ENCODE measurements at regions not wholly inside any gene's neighbourhood (a gene's known extent, or its start where the extent isn't known, plus 50 kb on each side); places are given as distances from the start of the nearest gene placed in this dataset.

- no peaks in the 10 kb centered on the region for H3K9me3 Mint-ChIP-seq
- H3K36me3 Mint-ChIP-seq = peaks cover 12% of the 10 kb centered on the region
- peaks cover 60% of the 10 kb centered on the region for H3K4me1 Mint-ChIP-seq
- ATAC-seq = no peak
- H3K27ac Mint-ChIP-seq = peak overlapping the region; percentile 87
- H3K4me3 Mint-ChIP-seq = peak overlapping the region; percentile 21
- DNase-seq (ENCODE audit: low spot score in 2 of 2) = no peak
Observed at GRCh38 chr17:419073-419735, 66.6 kb upstream of the RPH3AL start.

GRCh38 chr17:418421-418751 is 65.8 kb upstream of the RPH3AL start:
- Mint-ChIP-seq H3K36me3 (peaks cover 16% of the 10 kb centered on the region), H3K4me1 (peaks cover 64% of the 10 kb centered on the region), H3K9me3 (no peaks in the 10 kb centered on the region), H3K4me3 (peak overlapping the region; percentile 74), H3K27ac (peak overlapping the region; percentile 96)
- ATAC-seq (peak; percentile 77), DNase-seq (ENCODE audit: low spot score in 2 of 2) (no peak)

- Mint-ChIP-seq H3K27ac (peak overlapping the region; percentile 96), H3K4me3 (peak overlapping the region; percentile 74), H3K36me3 (peaks cover 16% of the 10 kb centered on the region), H3K9me3 (no peaks in the 10 kb centered on the region), H3K4me1 (peaks cover 67% of the 10 kb centered on the region)
- no peak for ATAC-seq
- DNase-seq (ENCODE audit: low spot score in 2 of 2) = no peak
Observed at GRCh38 chr17:417691-418420, 65.2 kb upstream of the RPH3AL start.

- H3K9me3 Mint-ChIP-seq = no peaks in the 10 kb centered on the region
- H3K4me1 Mint-ChIP-seq = peaks cover 80% of the 10 kb centered on the region
- peak overlapping the region; percentile 96 for H3K27ac Mint-ChIP-seq
- DNase-seq (ENCODE audit: low spot score in 2 of 2) (peak; percentile 32 to 84), ATAC-seq (peak; percentile 80)
- H3K36me3 Mint-ChIP-seq = peaks cover 17% of the 10 kb centered on the region
- H3K4me3 Mint-ChIP-seq = peak overlapping the region; percentile 74
Observed at GRCh38 chr17:416293-417206, 63.9 kb upstream of the RPH3AL start.

GRCh38 chr17:413706-414380 is 61.2 kb upstream of the RPH3AL start:
- peak overlapping the region; percentile 96 for H3K27ac Mint-ChIP-seq
- peak overlapping the region; percentile 74 for H3K4me3 Mint-ChIP-seq
- peaks cover 91% of the 10 kb centered on the region for H3K4me1 Mint-ChIP-seq
- DNase-seq (ENCODE audit: low spot score in 2 of 2) (no peak), ATAC-seq (no peak)
- H3K36me3 Mint-ChIP-seq = peaks cover 44% of the 10 kb centered on the region
- no peaks in the 10 kb centered on the region for H3K9me3 Mint-ChIP-seq

- Mint-ChIP-seq H3K36me3 (peaks cover 46% of the 10 kb centered on the region), H3K9me3 (no peaks in the 10 kb centered on the region), H3K4me1 (peaks cover 83% of the 10 kb centered on the region), H3K27ac (peak overlapping the region; percentile 100), H3K4me3 (peak overlapping the region; percentile 84)
- no peak for DNase-seq (ENCODE audit: low spot score in 2 of 2)
- ATAC-seq = no peak
Observed at GRCh38 chr17:413016-413350, 60.4 kb upstream of the RPH3AL start.

GRCh38 chr17:412211-413015 is 59.8 kb upstream of the RPH3AL start:
- Mint-ChIP-seq H3K36me3 (peaks cover 46% of the 10 kb centered on the region), H3K4me3 (peak overlapping the region; percentile 84), H3K27ac (peak overlapping the region; percentile 100), H3K9me3 (no peaks in the 10 kb centered on the region), H3K4me1 (peaks cover 77% of the 10 kb centered on the region)
- peak; percentile 39 to 72 for DNase-seq (ENCODE audit: low spot score in 2 of 2)
- ATAC-seq = no peak

- ATAC-seq = no peak
- H3K36me3 Mint-ChIP-seq = peaks cover 43% of the 10 kb centered on the region
- no peak for DNase-seq (ENCODE audit: low spot score in 2 of 2)
- peak overlapping the region; percentile 84 for H3K4me3 Mint-ChIP-seq
- H3K9me3 Mint-ChIP-seq = no peaks in the 10 kb centered on the region
- H3K4me1 Mint-ChIP-seq = peaks cover 70% of the 10 kb centered on the region
- peak overlapping the region; percentile 100 for H3K27ac Mint-ChIP-seq
Observed at GRCh38 chr17:411421-412120, 59.0 kb upstream of the RPH3AL start.

GRCh38 chr17:410543-411401 is 58.2 kb upstream of the RPH3AL start:
- ATAC-seq = peak; percentile 71
- peaks cover 40% of the 10 kb centered on the region for H3K36me3 Mint-ChIP-seq
- peak overlapping the region; percentile 100 for H3K27ac Mint-ChIP-seq
- H3K9me3 Mint-ChIP-seq = no peaks in the 10 kb centered on the region
- peak overlapping the region; percentile 84 for H3K4me3 Mint-ChIP-seq
- H3K4me1 Mint-ChIP-seq = peaks cover 62% of the 10 kb centered on the region
- peak in 1 of 2 donors; percentile 67 for DNase-seq (ENCODE audit: low spot score in 2 of 2)

GRCh38 chr17:409848-410542 is 57.4 kb upstream of the RPH3AL start:
- peak overlapping the region; percentile 84 for H3K4me3 Mint-ChIP-seq
- ATAC-seq (peak; percentile 83), DNase-seq (ENCODE audit: low spot score in 2 of 2) (peak; percentile 99)
- peak overlapping the region; percentile 100 for H3K27ac Mint-ChIP-seq
- H3K9me3 Mint-ChIP-seq = no peaks in the 10 kb centered on the region
- peaks cover 55% of the 10 kb centered on the region for H3K4me1 Mint-ChIP-seq
- peaks cover 40% of the 10 kb centered on the region for H3K36me3 Mint-ChIP-seq

GRCh38 chr17:409308-409847 is 56.8 kb upstream of the RPH3AL start:
- peak overlapping the region; percentile 84 for H3K4me3 Mint-ChIP-seq
- ATAC-seq = no peak
- no peaks in the 10 kb centered on the region for H3K9me3 Mint-ChIP-seq
- peaks cover 49% of the 10 kb centered on the region for H3K4me1 Mint-ChIP-seq
- H3K36me3 Mint-ChIP-seq = peaks cover 36% of the 10 kb centered on the region
- peak overlapping the region; percentile 100 for H3K27ac Mint-ChIP-seq
- no peak for DNase-seq (ENCODE audit: low spot score in 2 of 2)

GRCh38 chr17:404703-405102 is 52.1 kb upstream of the RPH3AL start:
- peak overlapping the region; percentile 26 for H3K27ac Mint-ChIP-seq
- DNase-seq (ENCODE audit: low spot score in 2 of 2) = no peak
- peaks cover 20% of the 10 kb centered on the region for H3K36me3 Mint-ChIP-seq
- H3K9me3 Mint-ChIP-seq = no peaks in the 10 kb centered on the region
- H3K4me3 Mint-ChIP-seq = no peak overlapping the region
- no peak for ATAC-seq
- peaks cover 9% of the 10 kb centered on the region for H3K4me1 Mint-ChIP-seq
